Right renal pelvis (tissue), 4 donors: ENCODE measurements at regions not wholly inside any gene's neighbourhood (a gene's known extent, or its start where the extent isn't known, plus 50 kb on each side); places are given as distances from the start of the nearest gene placed in this dataset.

Experiments
- DNase-seq, 4 donors: peaks; one replicate each; pipeline ENCODE4 v3.0.0-alpha.2; 2013; ENCODE audit warnings: low read depth in 4 of 4, low spot score in 3 of 4, missing footprints in 1 of 4

GRCh38 chr6:760982-761955, 68.3 kb upstream of the EXOC2 start:
- no peak for DNase-seq

- DNase-seq, result no peak
Observed at GRCh38 chr6:759729-760128, 66.8 kb upstream of the EXOC2 start.

- no peak for DNase-seq
Observed at GRCh38 chr6:756224-756623, 63.3 kb upstream of the EXOC2 start.

GRCh38 chr6:754202-754601, 61.3 kb upstream of the EXOC2 start:
- DNase-seq, result no peak

GRCh38 chr6:753486-753885, 60.5 kb upstream of the EXOC2 start:
- no peak for DNase-seq

GRCh38 chr6:752438-752837, 59.5 kb upstream of the EXOC2 start:
- DNase-seq, result no peak

- no peak for DNase-seq
Observed at GRCh38 chr6:751765-752164, 58.8 kb upstream of the EXOC2 start.

GRCh38 chr6:747921-748320, 55.0 kb upstream of the EXOC2 start:
- no peak for DNase-seq

- DNase-seq, result no peak
Observed at GRCh38 chr6:747028-747427, 54.1 kb upstream of the EXOC2 start.

GRCh38 chr6:744666-745353, 51.9 kb upstream of the EXOC2 start:
- no peak for DNase-seq

GRCh38 chr6:743320-744096, 50.6 kb upstream of the EXOC2 start:
- no peak for DNase-seq
